Fibroblast of gingiva (primary cell): ENCODE measurements at regions not wholly inside any gene's neighbourhood (a gene's known extent, or its start where the extent isn't known, plus 50 kb on each side); places are given as distances from the start of the nearest gene placed in this dataset.

Source experiments
- DNase-seq: peaks from one replicate; pipeline ENCODE4 v3.0.0-alpha.2; 2011; ENCODE audit warnings: low read depth

- no peak for DNase-seq
Measured at GRCh38 chr10:124146483-124146882, 53.1 kb upstream of the CHST15 start.

GRCh38 chr10:124145109-124145870 is 51.9 kb upstream of the CHST15 start:
- peak; percentile 92 for DNase-seq

DNA sequence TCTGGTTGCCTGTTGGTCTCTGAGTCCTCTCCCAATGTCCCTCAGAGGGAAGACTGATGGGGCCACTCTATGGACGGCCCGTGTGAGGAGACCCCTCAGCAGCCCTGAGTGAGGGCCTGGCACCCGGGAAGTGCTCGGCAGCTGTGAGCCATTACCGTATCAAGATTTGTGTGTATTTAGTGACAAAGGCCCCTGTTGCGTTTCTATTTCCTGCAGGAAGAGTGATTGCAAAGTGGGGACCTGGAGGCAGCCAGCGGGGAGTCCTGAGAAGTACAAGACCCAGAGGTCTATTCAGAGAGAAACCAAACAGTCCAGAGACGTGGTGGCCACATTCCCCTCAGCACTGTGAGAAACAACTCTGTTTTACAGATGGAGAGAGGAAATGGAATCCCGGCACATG is 51.1 kb upstream of the CHST15 start:
- DNase-seq = no peak

- DNase-seq = no peak
Measured at GRCh38 chr10:124143721-124144120, 50.3 kb upstream of the CHST15 start.
